Stimulated activated CD4-positive, alpha-beta T cell treated with anti-CD3 and anti-CD28 coated beads, Interleukin-1b, Interleukin-23, amount 100 ng/mL, for 48 hours (primary cell): ENCODE measurements at regions not wholly inside any gene's neighbourhood (a gene's known extent, or its start where the extent isn't known, plus 50 kb on each side); places are given as distances from the start of the nearest gene placed in this dataset.
"Not testable (repeated sequence)": the region's sequence is repeated elsewhere in the genome, so short reads cannot be mapped to it uniquely, and the experiment has no call there.

Experiments
- DNase-seq: peaks from one replicate; pipeline ENCODE4 v3.0.0-alpha.2; 2020

- DNase-seq: no peak
Observed at GRCh38 chr2:129376426-129377077, 602.9 kb upstream of the RAB6C start.

GRCh38 chr2:129377078-129377469, 602.4 kb upstream of the RAB6C start:
- DNase-seq: no peak

DNA sequence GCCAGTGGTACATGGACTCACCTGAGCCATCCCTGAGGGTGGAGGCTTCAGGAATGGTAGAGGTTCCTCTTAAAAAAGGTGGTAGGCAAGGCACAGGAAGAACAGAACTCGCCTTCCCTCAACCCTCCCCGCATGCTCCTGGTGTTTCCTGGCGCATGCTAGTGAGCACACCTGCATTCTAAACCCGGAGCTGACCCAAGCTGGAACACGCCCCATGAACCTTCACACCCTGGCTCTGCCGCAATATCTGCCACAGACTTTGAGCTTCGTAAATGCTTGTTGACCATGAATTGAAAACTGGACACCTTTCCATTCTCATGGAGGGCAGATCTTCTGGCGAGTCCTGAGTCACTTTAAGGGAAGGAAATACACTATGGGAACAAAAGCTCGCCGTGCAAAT, 601.3 kb upstream of the RAB6C start:
- DNase-seq: no peak

- DNase-seq: no peak
Observed at GRCh38 chr2:129379411-129379810, 600.1 kb upstream of the RAB6C start.

DNA sequence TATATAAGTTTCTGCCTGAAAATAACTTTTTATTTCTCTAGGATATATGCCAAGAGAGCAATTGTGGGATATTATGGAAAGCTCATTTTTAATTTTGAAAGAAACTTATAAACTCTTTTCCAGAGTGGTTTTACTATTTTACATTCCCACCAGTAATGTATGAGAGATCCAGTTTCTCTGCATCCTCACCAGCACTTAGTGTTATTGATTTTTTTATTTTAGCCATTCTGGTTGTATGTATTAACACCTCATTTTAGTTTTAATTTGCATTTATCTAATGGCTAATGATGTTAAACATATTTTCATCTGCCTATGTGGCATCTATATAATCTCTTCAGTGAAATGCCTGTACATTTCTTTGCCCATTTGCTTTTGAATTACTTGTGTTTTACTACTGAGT, 597.7 kb upstream of the RAB6C start:
- DNase-seq: no peak

DNA sequence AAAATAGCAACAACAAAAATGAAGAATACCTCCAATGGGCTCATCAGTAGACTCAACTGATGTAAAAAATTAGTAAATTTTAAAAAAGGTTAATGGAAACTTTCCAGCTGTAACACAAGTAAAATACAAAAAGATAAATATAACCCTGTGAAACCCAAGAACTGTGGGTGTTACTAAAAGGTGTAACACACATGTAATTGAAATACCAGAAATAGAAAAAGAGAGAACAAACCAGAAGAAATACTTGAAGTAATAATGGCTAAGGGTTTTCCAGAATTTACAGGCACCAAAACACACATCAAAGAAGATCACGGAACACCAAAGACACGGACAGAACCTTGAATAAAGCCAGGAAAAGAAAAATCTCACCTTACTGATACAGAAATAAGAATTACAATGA, 590.6 kb upstream of the RAB6C start:
- no peak for DNase-seq

DNA sequence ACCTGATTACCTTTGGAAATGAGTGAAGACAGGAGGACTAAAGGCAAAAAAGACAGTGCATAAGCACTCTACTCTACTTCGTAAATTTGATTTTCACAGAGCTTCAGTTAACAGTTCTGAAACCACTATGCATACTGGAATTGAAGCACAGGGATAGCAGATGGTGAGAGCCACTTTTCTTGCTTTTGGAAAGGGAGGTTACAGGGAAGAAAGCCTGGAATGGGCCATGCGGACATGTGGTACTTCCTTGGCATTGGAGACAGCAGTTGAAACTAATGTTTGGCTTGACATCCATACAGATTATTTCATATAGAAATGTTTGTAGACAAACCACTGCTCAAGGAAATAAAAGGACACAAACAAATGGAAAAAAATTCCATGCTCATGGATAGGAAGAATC, 585.6 kb upstream of the RAB6C start:
- no peak for DNase-seq

DNA sequence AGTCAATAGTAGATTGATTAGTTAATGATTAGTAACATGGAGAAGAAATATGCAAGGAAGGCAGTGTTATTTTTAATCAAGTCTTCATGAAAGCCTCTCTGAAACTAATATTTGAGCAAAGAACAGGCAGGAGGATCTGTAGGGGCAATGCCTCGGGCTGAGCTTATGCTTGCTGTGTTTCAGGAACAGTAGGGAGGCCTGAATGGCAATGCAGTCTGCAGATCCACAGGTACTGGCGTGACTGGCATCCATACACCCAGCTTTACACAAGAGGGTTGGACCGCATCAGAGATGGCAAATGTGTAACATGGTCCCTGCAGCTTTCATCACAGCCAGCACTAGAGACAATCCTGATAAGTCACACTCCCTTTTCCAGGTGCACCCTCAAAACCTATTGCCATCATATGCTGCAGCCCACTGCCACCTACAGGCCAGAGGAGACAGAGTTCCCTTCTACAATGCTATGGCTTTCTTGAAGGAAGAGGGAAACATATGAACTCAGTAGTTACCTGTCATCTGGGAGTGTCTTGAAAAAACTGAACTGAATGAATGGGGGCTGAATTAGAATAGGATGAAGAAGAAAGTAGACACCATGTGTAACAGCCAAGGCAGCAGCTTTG, 582.4 kb upstream of the RAB6C start:
- DNase-seq: no peak

DNA sequence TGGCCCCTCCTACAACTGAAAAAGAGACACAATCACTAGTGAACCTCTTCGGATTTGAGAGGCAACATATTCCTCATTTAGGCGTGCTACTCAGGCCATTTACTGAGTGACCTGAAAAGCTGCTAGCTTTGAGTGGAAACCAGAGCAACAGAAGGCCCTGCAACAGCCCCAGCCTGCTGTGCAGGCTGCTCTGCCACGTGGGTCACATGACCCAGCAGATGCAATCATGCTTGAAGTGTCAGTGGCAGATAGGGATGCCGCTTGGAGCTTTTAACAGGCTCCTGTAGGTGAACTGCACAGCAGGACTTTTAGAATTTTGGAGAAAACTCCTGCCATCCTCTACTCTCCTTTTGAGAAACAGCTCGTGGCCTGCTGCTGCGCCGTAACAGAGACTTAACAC, 578.6 kb upstream of the RAB6C start:
- DNase-seq: no peak

DNA sequence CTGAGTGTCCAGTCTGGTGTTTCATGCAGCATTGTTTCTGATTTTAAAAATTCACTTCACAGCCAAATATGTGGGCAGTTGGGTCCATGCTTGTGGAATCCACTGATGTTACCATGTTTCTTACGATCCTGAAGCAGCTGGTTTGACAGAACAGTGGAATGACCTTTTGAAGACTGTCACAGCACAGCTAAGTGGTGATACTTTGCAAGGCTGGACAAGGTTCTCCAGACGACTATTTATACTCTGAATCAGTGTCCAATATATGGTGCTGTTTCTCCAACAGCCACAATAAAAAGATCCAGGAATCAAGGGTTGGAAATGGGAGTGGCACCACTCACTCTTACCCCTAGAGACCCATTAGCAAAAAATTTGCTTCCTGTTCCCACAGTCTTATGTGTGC, 577.4 kb upstream of the RAB6C start:
- no peak for DNase-seq

DNA sequence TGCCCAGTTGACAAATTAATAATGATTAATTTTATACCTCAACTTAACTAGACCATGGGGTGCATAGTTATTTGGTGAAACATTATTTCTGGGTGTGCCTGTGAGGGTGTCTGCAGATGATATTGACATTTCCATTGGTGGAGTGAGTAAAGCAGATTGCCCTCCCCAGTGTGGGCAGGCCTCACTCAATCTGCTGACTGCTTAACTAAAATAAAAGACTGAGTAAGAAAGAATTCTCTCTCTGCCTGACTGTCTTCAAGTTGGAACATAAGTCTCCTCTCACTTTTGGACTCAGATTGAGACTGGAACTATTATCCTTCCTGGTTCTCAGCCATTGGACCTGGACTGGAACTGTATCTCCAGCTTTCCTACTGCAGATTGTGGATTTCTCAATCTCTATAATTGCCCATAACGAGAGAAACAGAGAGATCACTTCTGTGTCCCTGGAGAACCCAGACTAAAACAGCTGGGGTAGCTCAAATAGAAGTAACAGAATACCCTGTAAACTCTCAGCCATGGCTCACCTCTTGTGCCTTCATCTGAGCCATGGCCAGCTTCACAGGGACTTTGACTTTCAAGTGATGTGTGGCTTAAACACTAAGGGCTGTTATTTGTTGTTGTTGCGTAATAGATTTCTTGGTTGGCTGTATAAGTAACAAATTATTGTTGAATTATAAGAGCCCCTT, 575.3 kb upstream of the RAB6C start:
- DNase-seq: no peak

GRCh38 chr2:129408570-129408969, 570.9 kb upstream of the RAB6C start:
- DNase-seq: no peak

GRCh38 chr2:129417041-129417440, 562.4 kb upstream of the RAB6C start:
- not testable (repeated sequence) for DNase-seq

- DNase-seq: no peak
Observed at GRCh38 chr2:129422028-129422427, 557.4 kb upstream of the RAB6C start.

DNA sequence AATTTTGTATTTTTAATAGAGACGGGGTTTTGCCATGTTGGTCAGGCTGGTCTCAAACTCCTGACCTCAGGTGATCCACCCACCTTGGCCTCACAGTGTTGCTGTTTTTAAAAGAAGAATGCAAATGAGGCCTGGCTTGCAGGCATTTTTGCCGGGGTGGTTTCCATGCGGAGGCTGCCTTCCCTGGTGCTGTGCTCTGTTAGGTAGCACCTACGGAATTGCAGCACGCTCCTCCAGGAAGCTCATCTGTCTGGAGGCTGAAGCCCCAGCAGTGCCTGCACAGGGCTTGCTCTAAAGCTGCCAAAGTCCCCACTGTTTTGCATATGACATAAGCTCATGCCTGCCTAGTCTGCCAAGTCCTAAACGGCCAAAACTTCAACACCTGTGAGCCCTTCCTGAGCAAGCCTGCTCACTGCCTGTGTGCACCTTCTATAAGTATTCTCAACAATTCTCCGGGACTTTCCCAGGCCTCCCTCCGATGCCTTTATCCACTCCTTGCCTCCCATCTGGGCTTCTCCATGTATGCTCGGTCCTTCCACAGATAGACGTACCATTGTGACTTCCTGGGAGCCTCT, 551.3 kb upstream of the RAB6C start:
- no peak for DNase-seq

DNA sequence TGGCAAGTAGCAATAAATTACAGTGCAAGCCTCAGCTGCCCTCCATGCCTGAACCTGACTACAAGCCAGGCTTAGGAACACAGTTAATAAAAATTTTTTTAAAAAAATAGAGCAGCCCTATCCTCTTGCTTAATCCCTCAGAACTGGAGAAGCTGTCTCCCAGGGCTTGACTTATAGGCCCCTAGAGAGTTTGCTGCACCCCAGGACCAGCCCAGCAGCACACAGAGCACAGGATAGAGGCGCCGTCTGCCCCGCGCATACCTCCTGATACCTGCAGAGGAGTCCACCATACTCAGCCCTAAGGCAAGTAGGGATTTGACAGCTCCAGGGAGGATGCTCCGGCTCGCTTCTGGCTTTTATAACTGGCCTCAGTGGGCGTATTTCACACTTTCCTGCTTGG, 548.6 kb upstream of the RAB6C start:
- no peak for DNase-seq

GRCh38 chr2:129431881-129432280, 547.6 kb upstream of the RAB6C start:
- no peak for DNase-seq

DNA sequence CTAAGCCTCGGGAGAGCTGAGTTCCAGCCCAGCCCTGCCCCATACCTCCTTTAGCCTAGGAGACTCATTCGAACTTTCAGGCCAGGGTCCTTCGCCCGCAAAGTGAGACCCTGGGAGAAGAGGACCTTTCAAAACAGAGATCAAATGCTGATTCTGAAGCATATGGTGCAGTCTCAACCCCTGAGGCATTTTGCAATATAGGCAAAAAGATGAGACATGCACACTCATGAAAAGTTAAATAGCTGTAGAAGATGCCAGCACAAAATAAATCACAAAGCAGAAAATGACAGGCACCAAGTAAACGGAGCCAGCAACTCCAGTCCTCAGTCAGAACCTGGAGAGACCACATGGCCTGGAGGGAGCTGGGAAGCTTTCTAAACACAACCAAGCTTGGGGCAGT, 542.7 kb upstream of the RAB6C start:
- DNase-seq: no peak

DNA sequence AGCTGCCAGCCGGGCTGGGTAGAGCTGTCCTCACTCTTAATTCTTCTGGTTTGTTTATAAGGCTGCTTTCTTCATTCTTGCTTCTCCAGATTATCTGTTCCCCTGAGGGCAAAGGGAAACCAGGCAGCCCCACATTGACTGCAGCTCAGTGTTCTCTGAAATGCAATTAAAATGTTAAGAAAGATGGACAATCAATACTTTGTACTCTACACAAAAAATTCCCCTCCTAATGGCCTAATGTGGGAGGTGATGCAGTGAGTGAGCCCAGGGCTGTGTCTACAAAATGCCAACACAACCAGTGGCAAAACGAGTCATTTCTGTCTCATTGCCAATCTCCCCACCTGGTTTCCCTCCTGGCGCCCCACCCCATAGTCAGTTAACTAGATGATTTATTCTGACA, 541.7 kb upstream of the RAB6C start:
- DNase-seq: no peak

GRCh38 chr2:129438501-129439057, 540.9 kb upstream of the RAB6C start:
- DNase-seq: no peak

DNA sequence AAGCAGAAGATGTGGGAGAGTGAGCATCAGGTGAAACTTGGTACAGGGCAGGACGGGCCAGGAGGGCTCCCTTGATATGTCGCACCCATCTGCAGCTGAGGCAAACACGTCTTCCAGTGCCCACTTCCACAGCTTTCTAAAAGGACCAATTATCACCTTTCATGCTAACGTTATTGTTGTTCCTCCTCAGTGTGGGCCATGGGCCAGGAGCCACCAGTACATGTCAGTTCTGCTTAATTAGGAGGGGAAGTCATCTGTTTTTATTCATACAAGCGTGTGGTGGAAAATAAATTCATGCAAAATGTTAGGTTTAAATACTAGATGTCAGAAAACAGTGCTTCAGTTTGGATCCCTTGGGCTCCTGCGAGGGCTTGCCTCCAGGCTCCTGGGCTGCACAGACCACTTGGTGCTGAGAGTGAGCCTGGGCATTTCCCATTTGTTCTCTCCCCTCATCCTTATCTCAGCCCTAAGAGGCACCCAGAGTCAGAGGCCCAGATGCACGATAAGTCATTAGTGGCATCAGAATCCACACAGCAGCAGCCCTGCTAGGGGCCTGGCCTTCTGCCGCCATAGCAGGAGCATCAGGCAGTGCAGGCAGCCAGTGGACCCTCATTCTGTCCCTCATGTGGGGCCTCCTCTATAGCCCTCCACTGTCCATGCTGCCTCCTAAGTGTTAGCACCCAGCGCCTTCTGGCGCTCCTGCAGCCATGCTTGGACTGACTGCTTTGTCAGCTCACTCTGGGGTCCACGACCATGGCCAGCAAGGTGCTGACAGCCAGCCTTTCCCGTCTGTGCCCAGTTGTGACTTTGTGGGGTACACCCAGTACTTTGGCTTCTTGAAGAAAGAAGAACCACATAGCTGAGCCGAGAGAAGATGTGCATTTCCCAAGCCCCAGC, 539.8 kb upstream of the RAB6C start:
- no peak for DNase-seq

GRCh38 chr2:129441610-129442009, 537.9 kb upstream of the RAB6C start:
- DNase-seq: no peak
